ENCODE measurements at regions not wholly inside any gene's neighbourhood (a gene's known extent, or its start where the extent isn't known, plus 50 kb on each side); places are given as distances from the start of the nearest gene placed in this dataset.

- TF ChIP-seq CTCF (conservative IDR thresholded peaks at IDR 0.05 in 1 of 2, IDR thresholded peaks at IDR 0.05 in 1 of 2; ENCODE audit: low read depth in 1 of 2, low read length in 2 of 2) (no peak), EZH2 (IDR thresholded peaks at IDR 0.05; ENCODE audit: low read length, missing control alignments) (no peak)
Measured at GRCh38 chr11:115939731-115940421, 435.7 kb upstream of the CADM1 start.
